ENCODE measurements at regions not wholly inside any gene's neighbourhood (a gene's known extent, or its start where the extent isn't known, plus 50 kb on each side); places are given as distances from the start of the nearest gene placed in this dataset.

DNA sequence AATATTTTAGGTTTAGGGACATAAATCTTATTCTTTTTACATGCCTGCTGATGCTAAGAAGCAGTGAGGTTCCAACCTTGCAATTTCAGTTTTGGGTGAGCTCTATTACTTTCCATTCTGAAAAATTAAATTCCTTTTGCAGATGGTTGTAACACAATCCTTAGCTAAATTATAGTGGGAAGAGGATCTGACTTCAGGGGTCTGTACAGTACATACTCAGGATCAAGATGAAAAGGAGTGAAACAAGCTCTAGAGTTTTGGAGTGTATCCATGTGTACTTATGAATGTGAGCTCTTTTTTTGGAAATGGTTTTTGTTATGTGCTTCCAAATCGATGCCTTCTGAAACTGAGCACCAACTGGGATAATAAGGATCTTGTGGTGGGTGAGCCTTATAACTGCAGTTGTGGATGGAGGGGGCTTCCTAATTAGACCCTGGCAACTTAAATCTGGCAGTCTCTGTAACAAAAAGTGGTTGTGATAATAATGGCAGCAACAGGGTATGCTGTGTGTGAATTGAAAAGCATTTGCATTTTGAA is 218.8 kb upstream of the MAP3K7 start:
- TF ChIP-seq GATA2 (IDR thresholded peaks at IDR 0.05; ENCODE audit: low read depth, low read length) = no peak
- TF ChIP-seq GATA3 (IDR thresholded peaks at IDR 0.05; ENCODE audit: low read depth, low read length) = no peak
